K562 (cell line): ENCODE measurements at regions not wholly inside any gene's neighbourhood (a gene's known extent, or its start where the extent isn't known, plus 50 kb on each side); places are given as distances from the start of the nearest gene placed in this dataset.

Experiments used
- ATAC-seq: fragments of 200-7000 bp; cut with Tn5 transposase; 3 replicates; pipeline ENCODE4 v1.9.1; 2020; ENCODE audit warnings: moderate library complexity
- BruUV-seq: library from RNA; stranded (reverse); fragments of 400-500 nt; replicated peaks from 2 replicates; lab custom pipeline; 2021; lab: Mats Ljungman, UMichigan
- CTCF ChIA-PET: fragments of 300-600 bp; formaldehyde crosslinking; extraction: SDS; loops from one replicate; lab custom pipeline; 2021; ENCODE audit warnings: low intra/inter-chr PET ratio; lab: Yijun Ruan, JAX
- POLR2A ChIA-PET: fragments of 300-600, 350-650 bp; sonication (Branson Sonifier 250); formaldehyde crosslinking; extraction: SDS; loops from one replicate; lab custom pipeline; 2021; ENCODE audit warnings: antibody characterized with exemption, inconsistent platforms; lab: Yijun Ruan, JAX
- DNase-seq, 4 experiments: peaks; one replicate each; pipeline versions ENCODE4 v3.0.0 to v3.0.0-alpha.2; 2011 to 2018; ENCODE audit warnings: low spot score in 3 of 4, mixed read lengths in 3 of 4; ENCODE audit errors: extremely low read depth in 1 of 4
- FAIRE-seq: peaks from 2 replicates; lab custom pipeline; 2011; peaks lifted over from hg19 to GRCh38; lab: Jason Lieb, UNC
- H2AFZ ChIP-seq: 2 replicates; pipeline ENCODE4 v1.6.0; 2011; ENCODE audit warnings: low read depth, low read length, control low read depth, inconsistent platforms
- H3K27ac ChIP-seq: fragments of 200-600 bp; 3 replicates; pipeline ENCODE4 v1.8.0; 2011; ENCODE audit warnings: low read depth, mild to moderate bottlenecking, control low read depth, inconsistent platforms, low read length, moderate library complexity, mixed read lengths; ENCODE audit errors: extremely low read depth
- H3K27me3 ChIP-seq, 2 experiments: fragments of 300-600 bp in 1 of 2; 2 replicates in 1 of 2; 3 replicates in 1 of 2; pipeline versions ENCODE4 v1.6.0 to v1.8.0; 2011; ENCODE audit warnings: inconsistent platforms in 2 of 2, low read length in 2 of 2, mild to moderate bottlenecking in 1 of 2, mixed read lengths in 1 of 2, moderate library complexity in 1 of 2; ENCODE audit not compliant: control insufficient read depth in 2 of 2, insufficient read depth in 2 of 2
- H3K36me3 ChIP-seq: fragments of 300-600 bp; 3 replicates; pipeline ENCODE4 v1.8.0; 2011; ENCODE audit warnings: mild to moderate bottlenecking, low read length, inconsistent platforms; ENCODE audit not compliant: control insufficient read depth, insufficient read depth
- H3K4me1 ChIP-seq, 2 experiments: fragments of 200-600 bp in 1 of 2; replicated peaks in 1 of 2; 2 replicates in 1 of 2; 3 replicates in 1 of 2; pipeline versions ENCODE4 v1.5.1 to v1.8.0; 2011; ENCODE audit warnings: inconsistent platforms in 2 of 2, low read length in 2 of 2, mild to moderate bottlenecking in 1 of 2, mixed read lengths in 1 of 2, moderate library complexity in 1 of 2; ENCODE audit not compliant: control insufficient read depth in 2 of 2, insufficient read depth in 2 of 2
- H3K4me2 ChIP-seq: 2 replicates; pipeline ENCODE4 v1.6.1; 2011; ENCODE audit warnings: low read length, control low read depth, inconsistent platforms, mixed read lengths; ENCODE audit not compliant: insufficient read depth
- H3K4me3 ChIP-seq: fragments of 200-600 bp; sonication (generic), shearing (Covaris generic); 2 replicates; pipeline ENCODE4 v1.5.1; 2016; ENCODE audit warnings: control low read depth, inconsistent platforms
- H3K79me2 ChIP-seq: fragments of 200-600 bp; 3 replicates; pipeline ENCODE4 v1.8.0; 2011; ENCODE audit warnings: low read length, inconsistent platforms; ENCODE audit not compliant: control insufficient read depth, insufficient read depth
- H3K9ac ChIP-seq, 2 experiments: 2 replicates each; pipeline versions ENCODE4 v1.6.0 to v1.6.1; 2011; ENCODE audit warnings: low read depth in 2 of 2, low read length in 2 of 2, control low read depth in 1 of 2, inconsistent platforms in 1 of 2, mild to moderate bottlenecking in 1 of 2, mixed read lengths in 1 of 2; ENCODE audit not compliant: insufficient read depth in 1 of 2
- H3K9me1 ChIP-seq: one replicate; pipeline ENCODE4 v1.6.0; 2011; ENCODE audit warnings: inconsistent platforms, mild to moderate bottlenecking, low read length, moderate library complexity; ENCODE audit not compliant: control insufficient read depth, insufficient read depth
- H3K9me3 ChIP-seq: replicated peaks from 2 replicates; pipeline ENCODE4 v1.5.1; 2011; ENCODE audit warnings: low read depth, low read length, inconsistent platforms; ENCODE audit not compliant: control insufficient read depth, insufficient read depth
- H4K20me1 ChIP-seq: replicated peaks from 2 replicates; pipeline ENCODE4 v1.6.1; 2011; ENCODE audit warnings: low read length, inconsistent platforms, mixed read lengths; ENCODE audit not compliant: control insufficient read depth, insufficient read depth
- GABPA ChIP-seq: fragments of 200-800 bp; sonication (Bioruptor generic); conservative IDR thresholded peaks from 2 replicates; pipeline ENCODE4 v1.6.1; 2016; ENCODE audit warnings: low read depth, missing genetic modification characterization, missing compliant biosample characterization
- SRSF9 ChIP-seq: fragments of 200-400 bp; formaldehyde crosslinking; IDR thresholded peaks from 2 replicates; pipeline ENCODE4 v1.6.1; 2017; ENCODE audit warnings: low read depth, low read length, borderline replicate concordance
- TCF3 ChIP-seq: sonication (generic); formaldehyde crosslinking; IDR thresholded peaks from 2 replicates; pipeline ENCODE4 v1.4.0; 2020; ENCODE audit warnings: mild to moderate bottlenecking, missing genetic modification reagents
- ZNF668 ChIP-seq: fragments of 250-450 bp; sonication (Bioruptor Pico); IDR thresholded peaks from 2 replicates; pipeline ENCODE4 v1.8.0; 2022; ENCODE audit warnings: mild to moderate bottlenecking, inconsistent platforms
- WGBS: fragments of 100-300 bp; shearing (Covaris generic); methylation state at CpG from one replicate; pipeline ENCODE4 v1.1.6; 2016; ENCODE audit warnings: low coverage, mixed read lengths; ENCODE audit not compliant: insufficient coverage; ENCODE audit errors: missing lambda C conversion rate; 5-methylcytosine and 5-hydroxymethylcytosine counted together
- in situ Hi-C: fragments of 300-500 bp; cut with MboI; formaldehyde crosslinking; loops from 4 replicates; pipeline ENCODE4 v1.15.0; 2018; ENCODE audit warnings: inconsistent platforms, mixed read lengths
- intact Hi-C: fragments of 100-400 bp; cut with micrococcal nuclease; formaldehyde crosslinking; loops from 2 replicates; pipeline ENCODE4 v1.14.2; 2022
- TF ChIP-seq, protein P1 (sequence below): fragments of 250-450 bp; sonication (Bioruptor Pico); IDR thresholded peaks from 2 replicates; pipeline ENCODE4 v1.6.1; 2021; ENCODE audit warnings: mild to moderate bottlenecking
- TF ChIP-seq, protein P2 (sequence below): fragments of 250-450 bp; sonication (Bioruptor Pico); IDR thresholded peaks from 2 replicates; pipeline ENCODE4 v1.4.0; 2020

DNA sequence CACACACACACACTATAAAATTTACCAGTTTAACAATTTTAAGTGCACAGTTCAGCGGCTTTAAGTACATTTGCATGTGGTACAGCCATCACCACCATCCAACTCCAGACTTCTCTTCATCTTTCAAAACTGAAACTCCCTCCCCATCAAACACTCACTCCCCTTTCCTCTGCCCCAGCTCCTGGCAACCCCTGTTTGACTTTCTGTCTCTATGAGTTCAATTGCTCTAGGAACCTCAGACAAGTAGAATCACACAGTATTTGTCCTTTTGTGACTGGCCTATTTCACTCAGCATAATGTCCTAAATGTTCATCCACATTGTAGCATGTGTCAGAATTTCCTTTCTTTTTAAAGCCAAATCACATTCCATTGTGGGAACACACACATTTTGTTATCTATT lies 302.8 kb upstream of the FOXQ1 start:
- intact Hi-C loops = no loop called here
- H3K27me3 ChIP-seq = peaks cover 3 to 30% of the 10 kb centered on the region in 2 experiments; a peak in 3 of 5 replicates
- 0% methylated on average over 1 of the region's 1 CpG for WGBS
- H3K9me1 ChIP-seq = no peaks in the 10 kb centered on the region
- no peak overlapping the region for H3K4me2 ChIP-seq
- H3K4me3 ChIP-seq = no peak overlapping the region
- in situ Hi-C loops = no loop called here
- no peaks in the 10 kb centered on the region for H4K20me1 ChIP-seq
- H3K27ac ChIP-seq = no peak overlapping the region
- CTCF ChIA-PET = no interaction called here
- no peak for FAIRE-seq
- H3K4me1 ChIP-seq = no peaks in the 10 kb centered on the region
- no peak for ATAC-seq
- no peak for DNase-seq
- no peak overlapping the region for H3K9ac ChIP-seq
- BruUV-seq = no TSS peak
- H3K79me2 ChIP-seq = no peaks in the 10 kb centered on the region
- H2AFZ ChIP-seq = no peak overlapping the region
- no peaks in the 10 kb centered on the region for H3K9me3 ChIP-seq
- no peaks in the 10 kb centered on the region for H3K36me3 ChIP-seq
- TF ChIP-seq, protein P1, sequence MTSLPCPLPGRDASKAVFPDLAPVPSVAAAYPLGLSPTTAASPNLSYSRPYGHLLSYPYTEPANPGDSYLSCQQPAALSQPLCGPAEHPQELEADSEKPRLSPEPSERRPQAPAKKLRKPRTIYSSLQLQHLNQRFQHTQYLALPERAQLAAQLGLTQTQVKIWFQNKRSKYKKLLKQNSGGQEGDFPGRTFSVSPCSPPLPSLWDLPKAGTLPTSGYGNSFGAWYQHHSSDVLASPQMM (CRISPR knock-in tag) = no peak
- TF ChIP-seq, protein P2, sequence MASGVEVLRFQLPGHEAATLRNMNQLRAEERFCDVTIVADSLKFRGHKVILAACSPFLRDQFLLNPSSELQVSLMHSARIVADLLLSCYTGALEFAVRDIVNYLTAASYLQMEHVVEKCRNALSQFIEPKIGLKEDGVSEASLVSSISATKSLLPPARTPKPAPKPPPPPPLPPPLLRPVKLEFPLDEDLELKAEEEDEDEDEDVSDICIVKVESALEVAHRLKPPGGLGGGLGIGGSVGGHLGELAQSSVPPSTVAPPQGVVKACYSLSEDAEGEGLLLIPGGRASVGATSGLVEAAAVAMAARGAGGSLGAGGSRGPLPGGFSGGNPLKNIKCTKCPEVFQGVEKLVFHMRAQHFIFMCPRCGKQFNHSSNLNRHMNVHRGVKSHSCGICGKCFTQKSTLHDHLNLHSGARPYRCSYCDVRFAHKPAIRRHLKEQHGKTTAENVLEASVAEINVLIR = no peak
- no peak for TF ChIP-seq ZNF668 (CRISPR knock-in tag)
- no peak for TF ChIP-seq TCF3 (CRISPR knock-in tag)
- TF ChIP-seq GABPA (tag) = no peak
- no peak for TF ChIP-seq SRSF9
- TF ChIP-seq, all 486 proteins: peak for 0
- POLR2A ChIA-PET = no interaction called here
